Inferior parietal cortex (tissue), 1 donor: ENCODE measurements at regions not wholly inside any gene's neighbourhood (a gene's known extent, or its start where the extent isn't known, plus 50 kb on each side); places are given as distances from the start of the nearest gene placed in this dataset.
"Not testable (repeated sequence)": the region's sequence is repeated elsewhere in the genome, so short reads cannot be mapped to it uniquely, and the experiment has no call there.

ENCODE experiments used
- DNase-seq: peaks from one replicate; pipeline ENCODE4 v3.0.0-alpha.2; 2016; ENCODE audit errors: extremely low spot score

DNA sequence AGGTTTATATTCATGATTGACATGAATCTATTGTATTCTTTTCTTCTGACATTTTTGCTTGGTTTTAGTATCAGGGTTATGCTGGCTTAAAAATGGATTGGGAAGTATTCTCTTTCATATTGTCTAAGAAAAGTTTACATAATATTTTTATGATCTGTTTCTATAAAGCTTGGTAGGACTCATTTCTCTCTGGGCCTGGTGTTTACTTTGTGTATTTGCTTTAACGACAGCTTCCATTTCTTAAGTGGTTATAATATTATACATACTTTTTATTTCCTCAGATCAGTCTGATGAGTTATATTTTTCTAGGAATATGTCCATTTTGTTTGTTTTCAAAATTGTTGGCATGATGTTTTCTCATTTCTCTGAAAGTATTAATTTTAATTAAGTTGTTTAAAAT is 117.9 kb upstream of the IL12A start:
- no peak for DNase-seq

DNA sequence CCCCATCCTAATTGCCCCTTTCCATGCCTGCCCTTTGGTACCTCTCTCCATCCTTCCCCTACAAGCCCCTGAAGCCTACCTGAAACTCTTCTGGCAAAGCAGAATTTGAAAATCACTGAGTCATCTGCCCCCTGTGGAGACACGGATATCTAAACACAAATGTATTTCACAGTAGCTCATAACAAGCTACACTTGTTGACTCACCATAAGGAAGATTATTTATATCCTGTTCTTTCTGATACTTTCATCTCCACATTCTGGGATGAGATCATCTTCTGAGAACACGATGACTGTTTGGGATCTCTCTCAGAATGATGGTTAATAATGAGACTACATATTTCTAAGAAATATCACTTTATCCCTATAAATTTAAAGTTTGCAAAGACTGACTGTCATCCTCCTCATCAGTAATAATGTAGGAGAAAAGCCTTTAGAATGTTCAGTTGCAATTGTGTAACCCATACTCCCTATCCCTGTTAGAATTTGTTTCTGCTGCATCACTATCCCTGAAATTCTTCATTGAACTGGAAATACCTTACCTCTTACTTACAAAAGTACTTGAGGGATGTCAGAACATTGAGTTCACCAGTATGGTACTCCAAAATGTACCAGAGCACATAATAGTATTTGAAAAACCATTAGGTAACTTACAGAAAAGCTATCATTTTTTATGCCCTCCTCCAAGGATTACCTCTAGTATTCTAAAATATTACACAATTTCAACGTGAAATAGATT is 116.1 kb upstream of the IL12A start:
- no peak for DNase-seq

DNA sequence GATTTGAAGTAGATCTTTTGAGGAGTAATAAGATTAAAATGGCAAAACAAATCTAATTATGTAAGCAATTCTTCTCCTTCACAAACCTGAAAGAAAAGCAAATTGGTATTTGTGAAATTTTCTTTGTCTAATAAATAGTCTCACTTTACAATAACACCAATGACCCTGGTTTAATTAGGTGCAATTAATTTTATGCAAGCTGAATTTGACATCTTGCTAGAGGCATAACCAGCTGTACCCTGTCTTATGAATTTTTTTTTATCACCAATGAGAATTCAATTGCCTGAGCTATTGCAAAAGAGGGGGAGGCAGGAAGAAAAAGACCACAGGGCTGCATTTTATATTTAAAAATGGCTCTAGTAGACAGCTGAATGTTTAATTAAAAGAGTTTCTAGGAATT is 113.5 kb upstream of the IL12A start:
- DNase-seq, result no peak

DNA sequence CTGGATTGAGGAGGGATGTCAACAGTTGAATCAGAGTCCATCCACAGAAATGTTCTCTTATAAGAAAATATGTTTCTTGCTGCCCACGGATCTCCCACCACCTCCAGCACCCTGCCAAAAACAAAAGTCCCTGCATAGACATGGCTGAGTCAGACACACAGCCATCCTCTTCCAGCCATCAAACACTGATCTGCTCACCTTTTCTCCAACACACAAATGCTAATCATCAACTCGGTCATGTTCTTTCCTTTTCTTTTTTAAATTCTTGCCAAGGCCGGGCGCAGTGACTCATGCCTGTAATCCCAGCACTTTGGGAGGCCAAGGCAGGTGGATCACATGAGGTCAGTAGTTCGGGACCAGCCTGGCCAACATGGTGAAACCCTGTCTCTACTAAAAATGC is 110.7 kb upstream of the IL12A start:
- DNase-seq, result no peak

DNA sequence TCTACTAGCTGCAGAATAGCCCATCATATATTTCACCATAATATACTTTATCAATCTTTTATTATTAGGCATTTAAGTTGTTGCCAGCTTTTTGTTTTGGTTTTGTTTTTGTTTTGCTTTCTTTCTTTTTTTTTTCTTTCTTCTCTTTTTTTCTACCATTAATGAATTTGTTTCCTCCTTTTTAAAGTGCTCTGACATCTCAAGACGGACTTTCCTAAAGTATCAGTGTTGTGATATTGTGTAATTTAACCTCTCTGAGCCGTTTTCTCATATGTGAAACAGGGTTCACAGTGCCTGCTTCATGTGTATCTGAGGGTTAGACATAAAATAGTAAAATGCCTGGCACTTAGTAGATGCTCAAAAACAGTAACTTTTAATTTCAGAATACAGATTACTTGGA is 109.5 kb upstream of the IL12A start:
- DNase-seq, result no peak

DNA sequence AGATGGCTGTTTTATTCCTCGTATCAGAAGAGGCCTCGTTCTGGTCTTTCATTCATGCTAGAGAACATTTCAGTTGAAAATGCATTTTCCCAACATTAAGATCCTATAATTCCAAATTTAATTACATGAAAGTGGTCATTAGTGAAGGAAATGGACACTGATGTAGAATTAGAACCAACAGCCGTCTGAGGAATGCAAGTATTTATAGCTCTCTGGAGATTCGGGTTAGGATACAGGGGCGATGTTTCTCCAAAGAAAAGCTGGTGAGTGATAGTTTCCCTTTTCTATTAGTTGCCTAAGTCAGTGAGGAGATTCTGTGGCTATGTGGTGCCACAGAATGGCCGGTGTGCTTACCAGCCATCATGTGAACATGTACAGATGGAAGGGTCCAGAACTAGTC is 109.0 kb upstream of the IL12A start:
- no peak for DNase-seq

DNA sequence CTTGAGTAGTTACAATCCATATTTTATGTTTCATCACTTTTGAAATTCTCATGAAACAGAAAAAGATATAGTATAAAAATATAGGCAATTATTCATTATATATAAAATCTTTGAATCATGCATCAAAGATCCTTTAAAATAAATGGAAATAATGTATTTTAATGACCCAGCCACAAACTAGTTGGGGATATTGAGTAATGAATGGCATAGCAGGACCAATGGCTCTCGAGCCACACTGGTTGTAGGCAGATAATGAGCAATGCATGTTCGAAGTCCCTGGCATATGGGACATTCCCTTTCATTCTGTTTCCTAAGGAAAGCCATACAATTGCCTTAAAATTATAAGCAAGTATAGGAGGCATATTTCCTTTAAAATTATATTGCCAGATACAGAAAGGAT is 107.4 kb upstream of the IL12A start:
- no peak for DNase-seq

DNA sequence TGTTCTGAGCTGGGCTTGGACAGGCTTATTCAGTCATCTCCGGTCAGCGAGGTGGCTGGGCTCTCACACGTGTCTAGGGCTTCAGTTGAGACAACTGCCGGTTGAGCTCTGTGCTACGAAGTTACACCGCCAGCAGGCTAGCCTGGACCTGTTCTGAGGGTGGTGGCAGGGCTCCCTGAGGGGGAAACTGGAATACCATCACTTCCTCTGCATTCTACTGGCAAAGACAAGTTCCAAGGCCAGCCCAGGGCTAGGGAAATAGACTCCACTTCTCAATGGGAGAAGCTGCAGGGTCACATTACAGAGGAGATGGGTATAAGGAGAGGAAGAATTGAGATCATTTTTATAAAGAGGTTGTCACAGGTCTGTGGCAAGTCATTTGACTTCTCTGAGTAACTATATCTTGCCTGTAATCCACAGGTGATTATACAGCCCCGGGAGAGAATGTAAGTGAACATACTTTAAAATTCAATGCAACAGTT is 106.8 kb upstream of the IL12A start:
- no peak for DNase-seq

DNA sequence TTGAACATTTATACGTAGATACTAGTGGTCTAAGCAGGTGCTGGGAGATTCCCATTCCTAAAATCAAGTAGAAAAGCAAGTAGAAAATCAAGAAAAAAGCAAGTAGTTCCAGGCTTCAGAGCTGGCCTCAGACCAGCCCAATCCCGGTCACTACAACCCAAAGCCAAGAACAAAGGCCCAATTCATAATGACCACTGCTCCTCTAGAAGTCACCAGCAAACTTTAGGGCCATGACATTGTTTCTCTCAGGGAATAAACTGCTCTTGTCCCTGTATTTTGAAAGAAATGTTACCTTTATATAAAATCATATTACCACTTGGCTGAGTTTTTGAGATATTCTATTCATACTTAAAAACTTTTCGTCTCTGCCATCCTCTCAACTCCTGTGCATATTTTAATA is 106.3 kb upstream of the IL12A start:
- no peak for DNase-seq

DNA sequence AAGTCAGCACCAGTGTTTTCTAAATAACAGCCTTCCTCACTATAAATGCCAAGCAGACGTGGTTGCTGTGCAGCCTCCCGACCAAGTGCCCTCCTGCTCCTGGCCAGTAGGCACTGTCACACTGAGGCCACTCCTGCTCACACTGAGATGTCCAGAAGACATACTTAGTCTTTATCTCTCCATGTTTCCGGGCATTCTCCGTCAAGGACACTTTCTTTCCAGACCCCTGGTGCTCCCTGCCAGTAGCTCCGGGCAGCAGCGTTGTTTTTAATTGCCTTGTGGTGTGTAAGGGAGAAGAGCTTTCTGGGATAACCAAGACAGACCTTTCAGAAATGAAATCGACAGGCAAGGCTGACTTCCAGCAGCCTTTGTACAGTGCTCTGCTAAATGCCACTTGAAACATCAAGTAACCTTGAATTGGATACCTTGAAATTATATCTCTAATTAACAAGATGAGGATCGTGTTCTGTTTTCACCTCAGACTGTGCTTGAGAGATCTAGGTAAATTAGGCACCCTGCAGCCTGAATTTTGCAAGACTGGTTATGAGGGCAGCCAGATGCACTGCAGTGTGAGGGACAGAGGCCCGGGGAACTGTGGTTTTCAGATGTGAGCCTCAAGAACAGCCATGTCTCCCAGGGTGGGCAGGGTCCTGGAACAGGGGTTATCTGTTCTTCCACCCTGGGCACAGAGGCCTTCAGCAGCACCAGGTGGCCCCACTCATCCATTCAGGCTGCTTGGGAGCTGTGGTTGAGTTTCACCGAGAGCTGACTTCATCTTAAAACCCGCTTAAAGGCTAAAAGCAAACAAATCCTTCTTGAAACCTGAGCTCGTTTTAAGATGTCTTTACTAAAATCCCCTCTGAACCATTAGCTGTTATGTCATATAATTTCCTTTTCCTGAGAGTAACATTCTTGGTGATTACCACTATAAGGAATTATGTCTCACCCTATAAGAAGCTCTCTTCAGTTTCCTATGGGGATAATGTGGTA is 105.5 kb upstream of the IL12A start:
- DNase-seq, result no peak

DNA sequence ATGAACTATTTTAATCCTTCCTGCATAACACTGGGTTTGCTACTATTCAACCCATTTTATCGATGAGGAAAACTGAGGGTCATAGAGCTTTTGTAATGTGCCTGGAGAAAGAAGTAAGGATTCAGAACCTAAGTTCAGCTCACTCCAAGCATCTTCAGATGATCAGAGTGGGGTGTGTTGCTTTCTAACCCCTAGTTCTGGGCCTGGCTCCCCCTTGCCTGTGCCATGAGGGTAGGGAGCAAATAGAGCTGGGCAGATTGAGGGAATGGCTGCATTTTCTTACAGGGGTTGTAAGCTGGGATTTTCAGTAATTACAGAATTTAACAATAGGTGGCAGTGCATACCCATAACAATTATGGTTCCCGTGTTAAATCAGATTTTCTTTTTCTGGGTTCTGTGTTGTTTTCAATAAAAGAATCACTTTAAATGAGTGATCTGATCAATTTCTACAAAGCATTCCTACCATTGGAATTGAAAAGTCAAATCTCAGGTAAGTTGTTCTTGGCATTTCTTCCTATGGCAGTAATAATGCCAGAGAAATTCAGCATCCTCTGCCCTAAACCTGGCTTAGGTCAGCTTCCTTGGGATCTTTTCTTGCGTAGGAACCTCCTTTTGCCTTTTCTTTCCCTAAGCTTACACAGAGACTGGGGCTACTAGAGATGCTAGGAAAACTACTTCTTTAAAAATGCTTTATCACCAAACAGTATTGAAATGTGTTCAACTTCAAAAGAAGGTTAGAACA is 103.8 kb upstream of the IL12A start:
- peak; percentile 79 for DNase-seq

DNA sequence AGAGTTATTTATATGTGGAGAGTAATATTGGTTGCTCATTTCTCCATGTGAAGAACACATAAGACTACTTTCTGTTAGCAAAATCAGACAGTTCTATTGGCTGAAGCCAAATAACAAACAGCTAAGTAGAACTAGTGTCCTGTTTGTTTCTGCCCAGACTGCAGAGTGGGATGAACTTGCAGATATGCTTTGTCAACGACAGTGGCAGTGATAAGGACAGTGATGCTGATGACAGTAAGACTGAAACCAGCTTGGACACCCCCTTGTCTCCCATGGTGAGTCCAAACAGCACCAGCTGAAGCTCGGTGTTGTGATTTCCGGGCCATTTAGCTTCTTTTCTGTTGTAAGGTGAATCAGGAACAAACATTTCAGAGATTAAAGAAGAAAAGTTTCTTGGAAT is 102.6 kb upstream of the IL12A start:
- DNase-seq, result no peak

DNA sequence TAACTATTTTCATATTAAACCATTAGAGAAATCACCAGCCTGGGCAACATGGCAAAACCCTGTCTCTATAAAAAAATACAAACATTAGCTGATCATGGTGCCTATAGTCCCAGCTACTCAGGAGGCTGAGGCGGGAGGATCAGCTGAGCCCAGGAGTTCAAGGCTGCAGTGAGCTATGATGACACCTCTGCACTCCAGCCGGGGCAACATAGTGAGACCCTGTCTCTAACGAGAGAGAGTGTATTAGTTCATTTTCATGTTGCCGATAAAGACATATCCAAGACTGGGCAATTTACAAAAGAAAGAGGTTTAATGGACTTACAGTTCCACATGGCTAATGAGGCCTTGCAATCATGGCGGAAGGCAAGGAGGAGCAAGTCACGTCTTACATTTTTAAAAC is 102.1 kb upstream of the IL12A start:
- not testable (repeated sequence) for DNase-seq

DNA sequence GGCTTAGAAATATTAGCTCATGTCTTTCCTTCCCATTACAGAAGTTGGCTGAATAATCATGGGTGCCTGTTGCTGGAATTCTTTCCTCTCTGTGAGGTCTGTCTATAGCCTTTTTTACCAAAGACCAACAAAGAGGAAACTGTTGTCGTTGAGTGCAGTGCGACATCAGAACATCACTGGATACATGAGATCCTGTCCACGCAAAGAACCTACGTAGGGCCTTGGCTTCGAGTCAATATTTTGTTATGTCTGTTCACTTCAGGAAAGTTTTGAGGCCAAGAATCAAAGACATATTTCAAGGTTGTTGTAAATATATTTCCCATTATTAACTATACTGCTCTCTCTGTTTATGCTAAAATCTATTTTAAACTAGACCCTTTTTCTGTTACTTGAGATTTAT is 101.5 kb upstream of the IL12A start:
- no peak for DNase-seq

DNA sequence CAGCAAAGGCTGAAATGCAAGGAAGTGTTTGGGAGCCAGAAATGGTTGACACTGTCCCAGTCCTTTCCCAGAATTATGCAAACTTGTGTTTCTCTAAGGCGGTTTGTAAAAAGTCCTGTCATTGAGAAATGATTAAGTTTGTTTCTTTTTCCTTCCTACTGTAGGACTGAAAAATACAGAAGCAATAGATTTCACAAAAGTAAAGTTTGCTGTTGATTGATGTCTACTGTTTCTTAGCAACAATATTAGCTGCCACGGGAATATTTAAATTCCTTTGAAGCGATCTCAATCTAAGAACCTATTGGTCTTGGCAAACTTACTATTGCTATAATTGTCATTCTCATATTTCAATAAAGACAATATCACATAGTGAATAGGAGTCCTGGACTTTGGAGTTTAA is 100.7 kb upstream of the IL12A start:
- DNase-seq, result no peak

DNA sequence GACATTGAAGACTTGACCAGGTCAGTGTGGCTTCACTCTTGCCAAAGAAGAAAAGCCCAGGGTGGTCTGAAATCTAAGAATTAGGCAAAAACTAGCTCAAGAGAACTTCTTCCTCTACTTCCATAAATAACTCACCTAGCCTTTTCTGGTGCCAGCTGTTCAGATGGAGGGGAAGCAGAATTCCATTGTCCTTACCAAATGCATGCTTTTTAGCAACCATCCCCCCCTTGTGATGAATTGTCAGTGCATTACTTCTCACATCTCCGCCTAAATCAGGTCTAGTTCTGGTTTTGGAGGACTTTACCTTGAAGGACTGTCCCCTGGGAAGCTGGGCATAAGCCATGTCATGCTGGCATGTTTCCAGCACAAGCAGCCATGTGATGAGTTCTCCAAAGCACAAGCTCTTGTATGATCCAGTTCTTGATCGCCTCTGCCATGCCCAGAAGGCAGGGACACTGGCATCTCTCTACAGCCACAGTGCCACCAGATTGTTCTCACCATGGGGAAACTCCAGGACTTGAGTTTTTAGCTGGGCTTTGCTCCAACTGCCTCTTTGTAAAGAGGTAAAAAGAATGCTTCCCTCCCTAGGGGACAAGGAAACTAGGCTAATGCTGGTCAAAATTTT is 96.4 kb upstream of the IL12A start:
- DNase-seq, result no peak

DNA sequence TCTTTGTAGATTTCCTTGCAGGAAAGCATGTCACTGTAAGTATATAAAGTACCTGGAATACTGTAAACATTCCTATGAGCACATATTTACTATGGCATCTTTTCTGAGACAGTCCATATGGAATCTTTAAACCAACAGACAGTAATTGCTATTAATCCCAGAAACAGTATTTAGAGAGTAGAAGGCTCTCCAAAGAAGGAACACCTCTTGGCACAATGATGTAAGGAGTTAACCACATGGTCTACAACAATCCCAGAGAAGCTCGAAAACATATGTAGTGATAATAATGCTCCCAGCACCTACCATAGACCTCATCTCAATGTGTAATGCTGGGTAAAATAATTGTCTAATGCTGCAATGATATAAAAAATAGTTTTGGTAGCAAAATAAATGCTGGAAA is 95.8 kb upstream of the IL12A start:
- no peak for DNase-seq

DNA sequence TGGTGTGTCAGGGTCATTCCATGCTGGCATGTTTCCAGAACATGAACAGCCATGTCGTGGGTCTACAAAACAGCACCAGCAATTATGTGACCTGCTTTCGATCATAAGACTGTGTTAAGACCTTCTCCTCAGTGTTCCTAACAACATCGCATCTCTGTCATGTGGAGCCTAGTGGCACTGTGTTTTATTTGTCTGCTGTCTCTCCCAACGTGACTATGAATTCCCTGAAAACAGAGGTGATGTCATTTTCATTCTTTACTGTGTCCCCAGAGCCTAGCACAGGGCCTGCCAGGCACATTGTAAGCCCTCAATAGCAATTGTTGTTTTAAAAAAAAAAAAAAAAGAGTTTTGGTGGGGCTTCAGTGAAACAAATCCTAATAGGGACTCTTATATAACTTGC is 94.2 kb upstream of the IL12A start:
- DNase-seq, result no peak

DNA sequence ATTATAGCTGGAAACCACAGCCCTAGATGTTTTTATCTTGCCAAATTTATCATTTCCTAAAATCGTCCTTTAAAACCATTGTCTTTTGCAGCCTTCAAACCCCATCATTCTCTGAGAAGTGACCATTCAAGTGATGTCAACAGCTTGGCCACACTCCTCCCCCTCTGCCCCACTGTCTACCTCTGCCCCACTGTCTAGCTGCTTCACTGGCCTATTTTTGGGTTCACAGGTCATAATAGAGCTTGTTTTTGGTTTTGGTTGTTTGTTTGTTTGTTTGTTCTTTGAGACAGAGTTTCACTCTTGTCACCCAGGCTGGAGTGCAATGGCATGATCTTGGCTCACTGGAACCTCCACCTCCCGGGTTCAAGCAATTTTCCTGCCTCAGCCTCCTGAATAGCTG is 93.2 kb upstream of the IL12A start:
- no peak for DNase-seq

DNA sequence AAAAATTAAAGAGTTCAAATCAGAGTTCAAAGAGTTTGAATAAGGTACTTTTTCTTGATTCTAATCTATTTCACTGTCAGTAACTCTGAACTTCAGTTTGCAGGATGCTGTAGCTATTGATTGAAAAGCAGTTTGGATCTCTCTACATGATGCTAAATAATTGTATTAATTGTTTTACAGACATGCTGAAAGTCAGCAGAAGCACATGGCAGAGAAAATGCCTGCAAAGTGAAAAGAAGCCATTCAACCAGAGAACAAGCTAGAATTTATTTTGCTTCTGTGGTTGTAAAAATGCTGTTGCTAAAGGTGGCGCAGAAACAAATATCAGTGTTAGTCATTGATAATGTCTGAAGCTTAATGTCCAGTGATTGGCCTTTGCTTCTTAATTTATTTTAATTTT is 92.1 kb upstream of the IL12A start:
- DNase-seq, result no peak

DNA sequence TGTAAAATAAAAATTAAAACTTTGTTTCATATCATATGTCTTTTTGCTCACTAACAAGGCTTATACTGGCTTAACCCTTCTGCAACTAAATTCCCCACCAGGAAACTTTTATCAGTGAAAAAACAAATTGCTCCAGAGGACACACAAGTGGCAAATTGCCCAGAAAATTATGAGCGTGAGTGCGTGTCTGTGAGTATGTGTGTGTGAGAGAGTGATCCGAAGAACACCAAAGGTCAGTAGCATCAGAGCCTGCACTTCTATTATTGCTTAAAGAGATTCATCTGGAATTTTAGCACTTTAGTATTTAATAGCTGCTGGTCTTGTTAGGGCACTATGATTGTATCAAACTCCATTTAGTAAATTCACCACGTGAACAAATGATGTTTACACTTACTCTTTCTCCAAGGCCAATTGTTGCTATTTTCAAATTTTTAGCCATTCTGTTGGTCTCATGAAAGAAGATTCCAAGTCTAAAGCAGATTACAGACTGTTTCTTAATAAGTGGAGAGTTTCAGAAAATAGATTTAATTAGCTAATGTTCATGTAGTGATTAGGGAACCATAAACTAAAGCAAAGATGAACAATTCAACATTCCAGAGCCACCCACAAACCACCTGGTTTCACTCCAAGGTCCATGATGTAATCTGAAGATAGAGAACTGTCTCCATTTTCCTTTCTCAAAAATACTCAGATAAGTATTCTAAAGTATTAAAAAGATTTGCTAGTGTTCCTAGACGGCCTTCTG is 91.1 kb upstream of the IL12A start:
- DNase-seq, result no peak
